CD14-positive monocyte (primary cell): ENCODE measurements at regions not wholly inside any gene's neighbourhood (a gene's known extent, or its start where the extent isn't known, plus 50 kb on each side); places are given as distances from the start of the nearest gene placed in this dataset.

ENCODE experiments used
- DNase-seq, 3 donors: peaks; one replicate each; pipeline ENCODE4 v3.0.0-alpha.2; 2011 to 2022
- H2AFZ ChIP-seq: 2 replicates; pipeline ENCODE4 v1.6.0; 2012; ENCODE audit warnings: mild to moderate bottlenecking, low read depth, low read length, inconsistent platforms; ENCODE audit not compliant: insufficient read depth, poor library complexity, severe bottlenecking
- H3K27ac ChIP-seq, 2 donors: 1 replicate in 1 of 2; 2 replicates in 1 of 2; pipeline ENCODE4 v1.5.1; 2012 to 2013; ENCODE audit warnings: low read length in 2 of 2, control low read depth in 1 of 2, inconsistent platforms in 1 of 2, low read depth in 1 of 2, mild to moderate bottlenecking in 1 of 2
- H3K27me3 ChIP-seq, 2 donors: one replicate each; pipeline versions ENCODE4 v1.6.0 to v1.6.1; 2011 to 2013; ENCODE audit warnings: low read length in 2 of 2; ENCODE audit not compliant: control insufficient read depth in 2 of 2, insufficient read depth in 2 of 2
- H3K36me3 ChIP-seq, 2 donors: replicated peaks in 1 of 2; 1 replicate in 1 of 2; 2 replicates in 1 of 2; pipeline versions ENCODE4 v1.5.1 to v1.6.1; 2012 to 2013; ENCODE audit warnings: low read length in 2 of 2, control low read depth in 1 of 2, inconsistent platforms in 1 of 2, mild to moderate bottlenecking in 1 of 2; ENCODE audit not compliant: insufficient read depth in 2 of 2, control insufficient read depth in 1 of 2
- H3K4me1 ChIP-seq, 2 donors: 1 replicate in 1 of 2; 2 replicates in 1 of 2; pipeline versions ENCODE4 v1.5.1 to v1.6.1; 2012 to 2013; ENCODE audit warnings: low read length in 2 of 2, control low read depth in 1 of 2, inconsistent platforms in 1 of 2, mild to moderate bottlenecking in 1 of 2, moderate library complexity in 1 of 2; ENCODE audit not compliant: insufficient read depth in 2 of 2, control insufficient read depth in 1 of 2
- H3K4me2 ChIP-seq: replicated peaks from 2 replicates; pipeline ENCODE3; 2012; ENCODE audit warnings: low read length, moderate library complexity, mild to moderate bottlenecking; ENCODE audit not compliant: poor library complexity, severe bottlenecking; ENCODE audit errors: extremely low read depth
- H3K4me3 ChIP-seq, 3 experiments: fragments of 200-600 bp in 1 of 3; sonication (generic) in 1 of 3; replicated peaks in 1 of 3; 1 replicate in 2 of 3; 2 replicates in 1 of 3; pipeline ENCODE4 v1.5.1; 2011 to 2013; ENCODE audit warnings: low read length in 3 of 3, mild to moderate bottlenecking in 3 of 3, control low read depth in 2 of 3, low read depth in 2 of 3, inconsistent platforms in 1 of 3, moderate library complexity in 1 of 3
- H3K79me2 ChIP-seq: 2 replicates; pipeline ENCODE4 v1.6.0; 2012; ENCODE audit warnings: mild to moderate bottlenecking, control low read depth, inconsistent platforms, low read length, moderate library complexity; ENCODE audit not compliant: insufficient read depth
- H3K9ac ChIP-seq: 2 replicates; pipeline ENCODE4 v1.6.0; 2017; ENCODE audit warnings: low read length, mild to moderate bottlenecking; ENCODE audit not compliant: insufficient read depth, poor library complexity, severe bottlenecking
- H3K9me3 ChIP-seq, 2 donors: replicated peaks in 1 of 2; 1 replicate in 1 of 2; 2 replicates in 1 of 2; pipeline versions ENCODE4 v1.5.1 to v1.6.1; 2012 to 2013; ENCODE audit warnings: low read length in 2 of 2, control low read depth in 1 of 2; ENCODE audit not compliant: control insufficient read depth in 1 of 2, insufficient read depth in 1 of 2
- H4K20me1 ChIP-seq: 2 replicates; pipeline ENCODE4 v1.6.0; 2012; ENCODE audit warnings: mild to moderate bottlenecking, low read length, control low read depth, moderate library complexity; ENCODE audit not compliant: insufficient read depth
- H3K27ac Mint-ChIP-seq, 7 donors: one replicate each; pipeline ENCODE4 v1.8.0; 2020; ENCODE audit warnings: mild to moderate bottlenecking in 7 of 7, mixed read lengths in 7 of 7, moderate library complexity in 6 of 7, inconsistent platforms in 2 of 7
- H3K27me3 Mint-ChIP-seq, 3 donors: one replicate each; pipeline ENCODE4 v1.8.0; 2021 to 2022; ENCODE audit warnings: low read depth in 3 of 3, mild to moderate bottlenecking in 3 of 3, mixed read lengths in 3 of 3, moderate library complexity in 3 of 3, inconsistent platforms in 1 of 3
- H3K36me3 Mint-ChIP-seq, 2 donors: one replicate each; pipeline ENCODE4 v1.8.0; 2020; ENCODE audit warnings: mixed read lengths in 2 of 2, inconsistent platforms in 1 of 2, mild to moderate bottlenecking in 1 of 2
- H3K4me1 Mint-ChIP-seq: one replicate; pipeline ENCODE4 v1.8.0; 2020; ENCODE audit warnings: mild to moderate bottlenecking, mixed read lengths
- H3K4me3 Mint-ChIP-seq, 2 donors: one replicate each; pipeline ENCODE4 v1.8.0; 2020; ENCODE audit warnings: mild to moderate bottlenecking in 2 of 2, mixed read lengths in 2 of 2, moderate library complexity in 1 of 2
- H3K9me3 Mint-ChIP-seq, 7 donors: one replicate each; pipeline ENCODE4 v1.8.0; 2020 to 2022; ENCODE audit warnings: mixed read lengths in 7 of 7, mild to moderate bottlenecking in 6 of 7, moderate library complexity in 6 of 7, inconsistent platforms in 2 of 7
- CTCF ChIP-seq: fragments of 200-600 bp; IDR thresholded peaks from one replicate; pipeline ENCODE4 v1.8.0; 2022; ENCODE audit warnings: antibody characterized with exemption, mild to moderate bottlenecking
- WGBS: methylation state at CpG from one replicate; pipeline ENCODE4 v1.1.5; 2013; ENCODE audit warnings: missing lambda C conversion rate; ENCODE audit not compliant: insufficient coverage; 5-methylcytosine and 5-hydroxymethylcytosine counted together
- intact Hi-C, 2 donors: fragments of 100-400 bp; cut with micrococcal nuclease; formaldehyde crosslinking; loops; one replicate each; pipeline versions ENCODE4 v1.15.0 to v1.15.1; 2023

- Histone ChIP-seq H3K79me2 (no peaks in the 10 kb centered on the region), H4K20me1 (no peaks in the 10 kb centered on the region), H3K27ac (no peak overlapping the region), H3K4me2 (no peak overlapping the region), H3K27me3 (no peaks in the 10 kb centered on the region), H3K4me1 (no peaks in the 10 kb centered on the region), H2AFZ (no peak overlapping the region), H3K36me3 (no peaks in the 10 kb centered on the region), H3K9ac (no peak overlapping the region), H3K4me3 (no peak overlapping the region), H3K9me3 (no peaks in the 10 kb centered on the region)
- no CpG with 5 or more reads among the region's 2 CpGs for WGBS
- Mint-ChIP-seq H3K4me1 (no peaks in the 10 kb centered on the region), H3K36me3 (no peaks in the 10 kb centered on the region), H3K9me3 (peaks cover 0 to 2% (median 0%) of the 10 kb centered on the region in 7 donors), H3K27me3 (peaks cover 0 to 6% (median 2%) of the 10 kb centered on the region in 3 donors), H3K4me3 (no peak overlapping the region), H3K27ac (no peak overlapping the region)
- TF ChIP-seq CTCF = no peak
- DNase-seq = no peak
- intact Hi-C loops = no loop called here
Measured at GRCh38 chr16:54490112-54490488, 203.5 kb upstream of the IRX3 start.

GRCh38 chr16:54489225-54490111, 202.9 kb upstream of the IRX3 start:
- no peak for TF ChIP-seq CTCF
- intact Hi-C loops = no loop called here
- Mint-ChIP-seq H3K4me3 (no peak overlapping the region), H3K36me3 (no peaks in the 10 kb centered on the region), H3K27ac (no peak overlapping the region), H3K4me1 (no peaks in the 10 kb centered on the region), H3K9me3 (peaks cover 0 to 2% (median 0%) of the 10 kb centered on the region in 7 donors), H3K27me3 (peaks cover 0 to 6% (median 2%) of the 10 kb centered on the region in 3 donors)
- Histone ChIP-seq H3K27ac (no peak overlapping the region), H3K9me3 (no peaks in the 10 kb centered on the region), H3K4me2 (no peak overlapping the region), H2AFZ (no peak overlapping the region), H3K79me2 (no peaks in the 10 kb centered on the region), H3K9ac (no peak overlapping the region), H3K4me3 (no peak overlapping the region), H3K27me3 (no peaks in the 10 kb centered on the region), H3K4me1 (no peaks in the 10 kb centered on the region), H4K20me1 (no peaks in the 10 kb centered on the region), H3K36me3 (no peaks in the 10 kb centered on the region)
- whole genome bisulfite sequencing = 80% methylated on average over 3 of the region's 11 CpGs
- no peak for DNase-seq
